COLO668 (cell line): ENCODE measurements at regions not wholly inside any gene's neighbourhood (a gene's known extent, or its start where the extent isn't known, plus 50 kb on each side); places are given as distances from the start of the nearest gene placed in this dataset.

Source experiments
- DNase-seq: peaks from one replicate; lab custom pipeline; 2025; ENCODE audit not compliant: unreplicated experiment; lab: John Stamatoyannopoulos, UW

DNA sequence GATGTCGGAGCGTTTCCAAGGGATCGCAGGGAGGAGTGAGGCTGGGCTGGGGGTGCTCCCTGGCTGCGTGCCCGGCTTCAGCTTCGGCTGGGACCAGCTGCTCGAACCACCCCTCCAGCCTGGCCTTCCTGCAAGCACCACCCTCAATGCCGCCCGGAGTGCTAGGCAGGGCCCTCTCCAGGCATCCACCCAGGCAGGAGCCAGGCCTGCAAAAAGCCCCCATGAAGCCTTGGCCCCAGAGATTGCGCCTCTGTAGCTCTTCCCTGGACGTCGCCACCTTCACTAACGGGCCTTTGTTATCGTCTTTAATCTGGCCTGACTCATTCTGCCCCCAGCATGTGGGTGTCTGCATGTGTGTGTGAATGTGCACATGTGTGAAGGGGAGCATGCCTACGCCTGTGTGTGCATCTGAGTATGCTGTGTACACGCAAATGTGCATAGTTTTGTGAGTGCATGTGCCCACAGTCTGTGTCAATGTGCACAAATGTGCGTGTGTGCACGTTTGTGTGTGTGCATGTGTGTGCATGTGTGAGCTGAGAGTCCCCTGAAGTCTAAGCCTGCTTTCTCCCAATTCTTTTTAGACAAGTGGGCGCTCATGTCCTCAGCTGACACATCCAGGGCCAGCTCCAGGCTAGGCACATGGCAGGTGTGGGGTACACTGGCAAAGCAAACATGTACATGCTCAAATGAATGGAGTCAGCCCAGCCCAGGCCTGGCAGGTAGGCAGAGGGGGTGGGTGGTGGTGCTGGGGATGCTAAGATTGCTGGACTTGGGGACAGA, 195.4 kb upstream of the C14orf180 start:
- no peak for DNase-seq

DNA sequence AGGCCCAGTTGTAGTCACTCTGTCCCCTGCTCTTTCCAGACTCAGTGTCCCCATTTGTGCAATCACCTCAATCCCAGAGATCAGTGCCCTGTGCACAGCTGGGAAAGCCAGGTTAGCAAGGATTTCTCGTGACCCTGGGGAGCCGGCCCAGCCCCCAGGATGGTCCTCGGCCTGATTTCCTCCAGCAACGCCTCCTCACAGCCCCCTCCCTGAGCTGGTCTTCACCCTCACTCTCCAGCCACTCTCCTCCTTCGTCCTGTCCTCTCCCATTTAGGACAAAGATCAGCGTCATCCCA, 194.8 kb upstream of the C14orf180 start:
- no peak for DNase-seq

DNA sequence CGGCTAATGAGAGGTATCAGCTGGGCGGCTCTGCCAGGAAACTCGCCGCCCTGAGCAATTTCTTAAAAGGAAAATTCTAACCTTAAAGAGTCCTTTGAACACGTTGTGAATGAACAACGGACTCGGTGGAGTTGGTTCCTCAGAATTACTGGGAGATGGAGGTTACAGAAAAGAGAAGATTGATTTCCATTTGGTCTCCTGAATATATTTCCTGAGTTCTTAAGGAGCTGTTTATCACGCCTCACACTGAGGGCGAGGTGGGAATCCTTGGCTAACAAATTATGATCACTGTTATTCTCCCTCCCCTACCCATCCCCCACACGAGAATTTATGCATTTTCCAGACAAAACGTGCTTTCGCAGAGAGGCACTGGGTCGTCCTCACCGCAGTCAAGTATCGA, 194.5 kb upstream of the C14orf180 start:
- DNase-seq, result no peak

- no peak for DNase-seq
Observed at GRCh38 chr14:104385531-104386101, 193.9 kb upstream of the C14orf180 start.

DNA sequence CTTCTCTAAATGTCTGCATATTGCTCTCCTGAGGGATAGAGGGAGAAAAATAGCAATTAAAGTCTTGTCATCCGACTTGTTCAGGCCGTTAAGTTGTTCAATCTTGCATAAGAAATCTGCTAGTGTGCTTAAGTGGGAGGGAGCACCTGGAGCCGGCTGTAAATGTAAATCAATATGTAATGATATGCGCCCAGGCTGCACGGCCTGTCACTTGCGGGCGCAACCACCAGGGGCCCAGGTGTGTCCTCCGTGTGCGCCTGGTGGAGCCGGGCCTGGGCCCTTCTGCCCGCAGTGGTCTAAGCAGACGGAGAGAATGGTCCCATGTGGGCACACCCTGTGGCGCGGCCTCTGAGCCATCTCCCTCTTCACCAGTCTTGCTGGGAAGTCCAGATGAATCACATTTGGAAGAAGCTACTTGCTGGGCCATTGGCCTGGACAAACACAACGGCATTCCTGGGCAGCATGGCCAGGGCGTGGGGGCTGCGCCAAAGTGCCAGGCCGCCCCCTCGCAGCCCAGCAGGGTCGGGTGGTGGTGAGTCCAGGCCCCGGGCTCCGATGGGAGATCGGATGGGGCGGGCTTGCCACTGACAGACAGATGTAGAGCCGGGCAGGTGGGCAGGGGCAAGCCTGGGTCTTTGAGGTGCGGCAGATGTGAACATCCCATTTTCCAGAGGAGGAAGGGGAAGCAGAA, 193.3 kb upstream of the C14orf180 start:
- peak; percentile 18 for DNase-seq

DNA sequence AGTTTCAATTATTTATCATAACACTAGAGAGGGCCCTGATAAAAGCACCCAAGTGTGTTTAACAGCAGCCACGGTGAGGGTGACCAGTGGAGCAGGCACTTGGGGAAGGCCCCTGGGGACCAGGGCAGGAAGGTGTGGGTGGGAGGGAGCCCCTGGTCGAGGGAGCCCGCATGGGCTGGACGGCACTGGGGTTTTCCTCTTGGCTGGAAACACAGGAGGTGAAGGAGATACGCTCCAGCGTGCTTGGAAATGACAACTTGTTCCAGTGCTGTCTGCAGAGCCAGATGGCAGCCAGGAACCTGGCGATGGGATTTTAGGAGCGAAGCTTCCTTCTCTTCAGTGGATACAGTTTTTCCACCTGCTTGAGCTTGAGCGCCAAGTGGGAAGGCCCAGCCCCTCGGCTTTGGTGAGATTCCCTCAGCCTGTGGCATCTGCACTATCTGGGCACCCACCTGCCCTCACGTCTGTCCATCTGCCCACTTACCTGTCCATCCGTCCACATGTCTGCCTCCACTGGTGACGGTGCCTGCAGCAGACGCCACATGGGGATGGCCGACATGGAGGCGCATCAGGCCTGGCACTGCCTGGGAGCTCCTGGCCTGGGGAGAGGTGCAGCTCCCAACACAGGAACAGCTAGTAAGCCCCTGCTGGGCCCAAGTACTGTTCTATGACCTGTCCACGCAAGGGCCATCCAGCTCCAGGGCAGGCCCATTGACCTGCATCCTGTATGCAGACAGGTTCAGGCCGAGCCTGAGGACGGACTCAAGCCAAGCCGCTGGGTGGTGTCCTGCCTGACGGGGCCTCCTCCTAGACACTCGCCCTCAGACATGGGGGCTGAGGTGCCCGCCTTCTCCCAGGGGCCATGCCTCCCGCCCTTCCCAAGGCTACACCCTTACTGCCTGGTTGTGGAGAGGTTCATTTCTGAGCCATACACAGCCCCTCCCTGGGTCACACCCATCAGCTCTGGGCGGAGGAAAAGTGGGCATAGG, 192.2 kb upstream of the C14orf180 start:
- DNase-seq, result no peak

DNA sequence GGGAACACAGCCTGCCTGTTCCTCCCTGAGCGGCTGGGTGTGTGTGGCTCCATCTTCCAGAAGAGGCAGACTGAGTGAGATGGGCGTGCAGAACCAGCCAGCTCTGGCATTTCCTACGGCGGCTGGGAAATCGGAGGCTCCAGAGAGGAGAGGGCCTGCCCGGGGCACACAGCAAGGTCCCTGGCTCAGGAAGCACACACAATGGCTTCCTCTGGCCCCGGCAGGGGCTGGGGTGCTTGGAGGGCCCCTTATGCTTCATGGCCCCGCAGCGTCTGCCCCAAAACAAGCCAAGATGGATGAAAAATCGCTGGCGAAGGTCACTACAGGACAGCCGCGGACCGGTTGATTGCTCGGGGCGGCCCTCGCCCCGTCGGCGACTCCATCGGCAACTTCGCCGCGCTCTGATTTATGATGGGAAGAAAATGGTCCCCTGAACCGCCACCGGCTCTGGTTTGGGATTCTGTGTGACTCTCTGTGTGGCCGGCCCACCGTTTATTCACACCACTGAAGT, 191.5 kb upstream of the C14orf180 start:
- no peak for DNase-seq

- peak; percentile 68 for DNase-seq
Observed at GRCh38 chr14:104388541-104389325, 190.8 kb upstream of the C14orf180 start.

DNA sequence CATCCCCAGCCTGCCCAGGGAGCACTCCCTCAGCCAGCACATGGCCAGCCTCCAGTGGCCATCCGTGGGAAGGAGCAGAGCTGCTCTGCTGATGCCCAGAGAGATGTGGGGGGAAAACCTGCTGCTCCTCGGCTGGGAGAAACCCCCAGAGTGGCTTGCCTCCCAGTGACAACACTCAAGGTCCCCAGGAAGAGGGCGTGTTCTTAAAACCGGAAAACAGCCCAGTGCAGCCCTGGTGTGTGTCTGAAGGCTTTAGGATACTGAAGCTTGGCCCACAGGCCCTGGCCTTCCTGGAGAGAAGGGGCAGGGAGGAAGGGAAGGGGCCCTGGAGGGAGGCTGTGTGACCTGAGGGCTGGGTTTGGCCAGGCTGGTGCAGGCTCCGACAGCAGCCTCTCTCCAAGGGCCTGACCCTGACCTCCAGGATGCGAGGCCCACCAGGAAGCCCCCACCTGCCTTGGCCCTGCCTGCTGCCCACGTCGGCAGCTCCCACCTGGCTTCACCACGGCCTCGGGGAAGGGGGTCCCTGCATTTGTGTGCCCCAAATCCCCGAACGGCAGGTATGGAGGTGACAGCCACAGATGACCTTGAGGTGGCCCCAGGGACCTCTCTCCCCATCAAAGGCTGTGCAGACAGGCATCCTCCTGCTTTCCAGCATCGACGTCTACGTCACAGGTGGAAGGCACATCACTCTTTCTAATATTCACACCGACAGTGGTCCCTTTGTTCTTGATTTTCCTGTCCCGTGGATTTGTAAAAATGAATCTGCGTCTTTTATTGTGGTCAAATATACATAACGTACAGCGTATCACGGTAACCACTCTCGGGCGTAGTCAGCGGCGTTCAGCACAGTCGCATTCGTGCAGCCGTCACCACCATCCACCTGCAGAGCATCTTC, 190.0 kb upstream of the C14orf180 start:
- DNase-seq, result no peak

DNA sequence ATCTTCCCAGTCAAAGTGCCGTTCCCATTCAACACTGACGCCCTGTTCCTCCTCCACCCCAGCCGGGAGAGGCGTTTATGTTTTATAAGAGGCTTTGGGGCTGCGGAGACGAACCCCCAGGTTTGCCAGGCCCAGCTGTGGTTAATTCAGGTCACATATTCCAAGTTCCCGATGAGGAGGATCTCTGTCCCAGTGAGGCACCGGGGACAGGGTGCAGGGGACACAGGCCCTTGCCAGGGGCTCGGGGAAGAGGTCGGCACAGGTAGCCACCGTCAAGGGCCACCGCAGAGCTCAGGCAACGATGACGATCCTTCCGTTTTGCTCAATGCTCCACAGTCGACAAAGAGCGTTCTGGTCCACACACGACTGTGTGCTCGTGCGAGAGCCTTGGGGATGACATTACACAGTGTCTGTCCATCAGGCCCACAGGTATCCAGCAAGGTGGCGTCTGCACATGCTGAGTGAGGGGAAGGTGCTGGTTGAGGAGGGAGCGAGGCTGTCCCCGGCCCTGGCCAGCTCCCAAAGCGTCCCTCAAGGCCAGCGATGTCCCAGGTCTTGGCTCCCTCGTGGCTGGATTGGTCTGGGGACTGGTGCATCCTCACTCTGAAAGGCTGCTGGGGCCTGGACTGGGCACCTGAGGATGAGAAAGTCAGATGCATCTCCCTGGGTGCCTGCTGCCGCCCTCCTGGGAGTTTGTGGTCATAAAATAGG, 189.2 kb upstream of the C14orf180 start:
- no peak for DNase-seq

GRCh38 chr14:104390941-104391901, 188.3 kb upstream of the C14orf180 start:
- DNase-seq, result peak; percentile 53

- peak; percentile 53 for DNase-seq
Observed at GRCh38 chr14:104392001-104392395, 187.6 kb upstream of the C14orf180 start.

DNA sequence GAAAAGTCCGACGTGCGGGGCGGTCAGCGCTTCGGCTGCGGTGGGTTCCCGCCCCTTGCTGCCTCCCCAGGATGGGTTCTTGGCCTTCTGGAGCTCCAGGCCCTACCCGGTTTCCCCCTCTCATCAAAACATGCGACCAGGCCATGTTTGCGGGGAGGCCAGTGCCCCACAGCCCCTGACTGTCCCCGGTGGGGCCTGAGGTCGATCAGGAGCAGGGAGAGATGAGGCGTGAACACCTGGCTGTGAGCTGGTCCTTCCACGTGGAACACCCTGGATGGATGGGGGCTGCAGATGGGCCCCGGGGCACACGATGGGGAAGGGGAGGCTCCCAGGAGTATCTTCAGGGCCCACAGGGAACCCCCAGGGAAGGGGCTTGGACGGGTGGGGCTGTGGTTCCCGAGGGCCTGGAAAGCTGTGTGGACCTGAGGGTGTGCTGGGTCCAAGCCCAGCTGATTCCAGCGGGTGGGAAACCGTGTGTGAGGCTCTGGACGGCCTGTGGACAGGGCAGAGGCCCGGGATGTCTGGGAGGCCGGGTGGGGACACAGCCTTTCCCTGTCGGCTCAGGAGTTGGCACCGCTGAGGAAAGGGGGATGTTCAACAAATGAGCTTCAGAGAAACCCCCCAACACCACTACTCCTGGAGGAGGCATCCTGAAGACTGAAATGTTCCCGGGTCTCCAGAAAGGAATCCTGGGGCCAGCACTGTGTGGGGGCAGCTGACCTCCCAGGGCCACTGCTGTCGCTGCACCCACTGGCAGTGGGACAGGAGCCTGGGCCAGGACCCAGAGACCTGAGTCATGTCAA, 187.0 kb upstream of the C14orf180 start:
- no peak for DNase-seq

- no peak for DNase-seq
Observed at GRCh38 chr14:104393199-104393897, 186.2 kb upstream of the C14orf180 start.

DNA sequence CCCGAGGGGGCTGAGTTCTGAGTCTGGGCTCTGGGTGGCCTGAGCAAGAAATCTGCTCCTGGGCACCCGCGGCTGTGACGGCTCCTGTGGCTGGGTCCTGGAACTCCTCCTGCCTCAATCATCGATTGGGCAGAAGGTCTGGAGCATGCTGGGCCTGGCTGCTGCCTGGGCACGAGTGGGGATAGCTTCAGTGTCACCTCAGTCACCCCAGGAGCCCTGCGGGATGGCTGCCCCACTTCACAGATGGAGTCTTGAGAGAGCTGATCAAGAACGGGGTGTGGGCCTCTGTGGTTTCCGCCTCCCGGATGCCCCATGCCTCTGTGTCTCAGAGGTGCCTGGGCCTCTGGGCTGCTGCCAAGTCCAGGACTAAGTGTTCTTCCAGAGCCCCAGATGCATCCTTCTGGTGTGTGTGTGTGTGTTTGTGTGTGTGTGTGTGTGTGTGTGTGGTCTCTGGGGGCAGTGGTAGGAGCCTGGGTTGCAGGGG, 185.6 kb upstream of the C14orf180 start:
- no peak for DNase-seq

DNA sequence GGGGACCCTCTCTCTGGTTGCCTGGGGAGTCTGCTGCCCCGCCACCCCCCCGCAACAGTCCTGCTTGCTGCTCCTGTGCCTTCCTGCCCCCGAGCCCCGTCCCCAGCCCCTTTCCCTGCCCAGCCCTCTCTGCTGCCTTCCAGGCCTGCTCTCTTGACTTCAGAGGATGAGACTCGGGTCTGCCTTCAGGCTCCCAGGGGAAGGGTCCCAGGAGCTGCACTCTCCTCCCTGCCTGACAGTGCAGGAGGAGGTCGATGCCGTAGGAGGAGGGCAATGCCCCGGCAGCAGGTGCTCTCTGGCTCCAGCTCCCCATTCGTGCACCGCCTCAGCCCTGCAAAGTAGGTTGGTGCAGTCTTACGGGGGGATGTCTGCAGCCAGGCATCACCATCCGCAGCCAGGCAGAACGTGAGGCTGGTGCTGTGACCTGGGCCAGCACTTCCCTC, 185.1 kb upstream of the C14orf180 start:
- no peak for DNase-seq
